Kidney (tissue), 13 donors: ENCODE measurements at regions not wholly inside any gene's neighbourhood (a gene's known extent, or its start where the extent isn't known, plus 50 kb on each side); places are given as distances from the start of the nearest gene placed in this dataset.

Source experiments
- DNase-seq, 5 donors: peaks; one replicate each; pipeline ENCODE4 v3.0.0-alpha.2; 2013 to 2020
- FAIRE-seq: peaks from 2 replicates; lab custom pipeline; 2012; peaks lifted over from hg19 to GRCh38; lab: Jason Lieb, UNC
- H3K27ac ChIP-seq, 2 donors: one replicate each; pipeline ENCODE4 v1.7.0; 2013; ENCODE audit warnings: low read depth in 2 of 2, low read length in 2 of 2, inconsistent platforms in 1 of 2
- H3K27me3 ChIP-seq: one replicate; pipeline ENCODE4 v1.7.1; 2013; ENCODE audit warnings: low read length, inconsistent platforms; ENCODE audit not compliant: control insufficient read depth, insufficient read depth
- H3K36me3 ChIP-seq, 3 donors: one replicate each; pipeline versions ENCODE4 v1.7.0 to v1.7.1; 2013; ENCODE audit warnings: low read length in 3 of 3, control low read depth in 1 of 3, inconsistent platforms in 1 of 3; ENCODE audit not compliant: insufficient read depth in 3 of 3, control insufficient read depth in 2 of 3
- H3K4me1 ChIP-seq, 3 donors: one replicate each; pipeline versions ENCODE4 v1.7.0 to v1.7.1; 2013; ENCODE audit warnings: low read length in 3 of 3, inconsistent platforms in 1 of 3, low read depth in 1 of 3; ENCODE audit not compliant: control insufficient read depth in 2 of 3, insufficient read depth in 2 of 3
- H3K4me3 ChIP-seq, 3 donors: one replicate each; pipeline versions ENCODE4 v1.7.0 to v1.8.1; 2013; ENCODE audit warnings: low read length in 3 of 3, control low read depth in 1 of 3, inconsistent platforms in 1 of 3
- H3K9ac ChIP-seq, 3 donors: one replicate each; pipeline versions ENCODE4 v1.7.0 to v1.7.1; 2013; ENCODE audit warnings: low read length in 3 of 3, control low read depth in 1 of 3, inconsistent platforms in 1 of 3
- H3K9me3 ChIP-seq, 3 donors: one replicate each; pipeline versions ENCODE4 v1.7.0 to v1.7.1; 2013; ENCODE audit warnings: low read length in 3 of 3, control low read depth in 1 of 3, inconsistent platforms in 1 of 3; ENCODE audit not compliant: control insufficient read depth in 2 of 3, insufficient read depth in 1 of 3
- intact Hi-C: fragments of 100-400 bp; cut with DNase I; formaldehyde crosslinking; loops from one replicate; pipeline ENCODE4 v1.11.1; 2022
- TF ChIP-seq, protein P1 (sequence below): IDR thresholded peaks from 3 replicates; pipeline ENCODE4 v1.5.1; 2012; ENCODE audit warnings: mild to moderate bottlenecking, moderate library complexity, borderline replicate concordance; ENCODE audit not compliant: insufficient read depth; ENCODE audit errors: extremely low read depth
- donor health status: control.
- donor health status: control.
- donor health status: control.
- donor health status: control.
- donor health status: control.
- donor health status: DM: yes; HTN: yes; CAD: no.
- donor health status: Normal renal cell carcinoma (clear cell type).

DNA sequence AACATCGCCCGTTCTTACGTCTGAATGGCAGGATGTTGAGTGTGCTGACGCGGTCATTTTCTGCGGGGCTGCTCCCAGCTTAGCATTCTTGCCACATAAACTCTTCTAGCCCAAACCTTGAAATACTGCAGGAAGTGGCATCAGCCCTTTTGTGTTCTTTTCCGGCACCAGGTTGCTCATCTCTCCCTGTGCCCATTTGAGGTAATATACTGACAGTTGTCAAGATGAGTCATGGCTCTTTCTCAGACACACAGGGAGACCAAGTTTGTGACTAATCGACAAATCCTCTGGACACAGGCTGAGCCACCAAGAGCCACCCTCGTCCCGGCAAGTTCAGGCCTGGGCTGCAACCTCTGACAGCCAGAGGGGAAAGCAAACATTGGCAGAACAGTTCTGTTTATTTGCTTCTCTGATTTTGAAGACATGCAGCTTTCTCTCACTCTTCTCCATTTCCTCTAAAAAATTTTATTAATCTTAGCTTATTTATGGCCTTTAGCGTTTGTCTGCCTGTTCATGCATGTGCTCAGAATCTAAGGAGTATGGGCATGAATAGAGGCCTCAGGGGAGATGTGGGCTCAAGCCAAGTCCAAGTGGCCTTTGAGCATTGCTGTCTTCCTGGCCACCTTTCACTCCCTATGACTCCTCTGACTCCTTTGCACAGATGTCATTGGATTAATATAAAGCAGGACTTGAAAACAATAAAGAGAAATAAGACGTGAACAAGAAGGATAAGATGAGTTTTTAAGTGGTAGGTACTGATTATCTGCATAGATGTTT is 328.2 kb upstream of the JAG1 start:
- DNase-seq: peak in 1 of 5 donors; percentile 84
- Histone ChIP-seq H3K27ac (peak overlapping the region; percentile 1 to 48), H3K9me3 (no peaks in the 10 kb centered on the region), H3K27me3 (no peaks in the 10 kb centered on the region), H3K4me1 (no peaks in the 10 kb centered on the region), H3K4me3 (no peak overlapping the region), H3K9ac (no peak overlapping the region), H3K36me3 (no peaks in the 10 kb centered on the region)
- intact Hi-C loops: no loop called here
- no peak for FAIRE-seq
- TF ChIP-seq, protein P1, sequence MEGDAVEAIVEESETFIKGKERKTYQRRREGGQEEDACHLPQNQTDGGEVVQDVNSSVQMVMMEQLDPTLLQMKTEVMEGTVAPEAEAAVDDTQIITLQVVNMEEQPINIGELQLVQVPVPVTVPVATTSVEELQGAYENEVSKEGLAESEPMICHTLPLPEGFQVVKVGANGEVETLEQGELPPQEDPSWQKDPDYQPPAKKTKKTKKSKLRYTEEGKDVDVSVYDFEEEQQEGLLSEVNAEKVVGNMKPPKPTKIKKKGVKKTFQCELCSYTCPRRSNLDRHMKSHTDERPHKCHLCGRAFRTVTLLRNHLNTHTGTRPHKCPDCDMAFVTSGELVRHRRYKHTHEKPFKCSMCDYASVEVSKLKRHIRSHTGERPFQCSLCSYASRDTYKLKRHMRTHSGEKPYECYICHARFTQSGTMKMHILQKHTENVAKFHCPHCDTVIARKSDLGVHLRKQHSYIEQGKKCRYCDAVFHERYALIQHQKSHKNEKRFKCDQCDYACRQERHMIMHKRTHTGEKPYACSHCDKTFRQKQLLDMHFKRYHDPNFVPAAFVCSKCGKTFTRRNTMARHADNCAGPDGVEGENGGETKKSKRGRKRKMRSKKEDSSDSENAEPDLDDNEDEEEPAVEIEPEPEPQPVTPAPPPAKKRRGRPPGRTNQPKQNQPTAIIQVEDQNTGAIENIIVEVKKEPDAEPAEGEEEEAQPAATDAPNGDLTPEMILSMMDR: no peak

DNA sequence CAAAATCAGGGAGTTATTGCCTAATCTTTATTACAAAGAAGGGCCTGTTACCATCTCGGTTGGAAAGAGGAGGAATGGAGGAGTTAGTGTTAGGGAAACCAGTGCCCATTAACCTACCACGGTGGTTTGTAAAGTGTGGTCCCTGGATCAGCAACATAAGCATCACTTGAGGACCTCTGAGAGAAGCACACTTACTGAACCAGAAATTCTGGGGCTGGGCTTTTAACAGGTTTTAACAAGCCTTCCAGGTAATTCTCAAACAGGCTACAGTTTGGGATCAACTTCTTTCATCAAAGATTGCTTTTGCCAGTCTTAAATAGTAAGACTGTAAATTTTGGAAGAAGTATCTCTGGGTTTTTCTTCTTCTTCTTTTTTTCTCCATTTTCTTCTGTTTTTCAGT is 329.5 kb upstream of the JAG1 start:
- no peak overlapping the region for H3K4me3 ChIP-seq
- FAIRE-seq: no peak
- intact Hi-C loops: no loop called here
- no peaks in the 10 kb centered on the region for H3K36me3 ChIP-seq
- H3K27ac ChIP-seq: no peak overlapping the region
- no peak overlapping the region for H3K9ac ChIP-seq
- TF ChIP-seq, protein P1: no peak
- DNase-seq: no peak
- no peaks in the 10 kb centered on the region for H3K9me3 ChIP-seq
- H3K27me3 ChIP-seq: no peaks in the 10 kb centered on the region
- H3K4me1 ChIP-seq: no peaks in the 10 kb centered on the region

DNA sequence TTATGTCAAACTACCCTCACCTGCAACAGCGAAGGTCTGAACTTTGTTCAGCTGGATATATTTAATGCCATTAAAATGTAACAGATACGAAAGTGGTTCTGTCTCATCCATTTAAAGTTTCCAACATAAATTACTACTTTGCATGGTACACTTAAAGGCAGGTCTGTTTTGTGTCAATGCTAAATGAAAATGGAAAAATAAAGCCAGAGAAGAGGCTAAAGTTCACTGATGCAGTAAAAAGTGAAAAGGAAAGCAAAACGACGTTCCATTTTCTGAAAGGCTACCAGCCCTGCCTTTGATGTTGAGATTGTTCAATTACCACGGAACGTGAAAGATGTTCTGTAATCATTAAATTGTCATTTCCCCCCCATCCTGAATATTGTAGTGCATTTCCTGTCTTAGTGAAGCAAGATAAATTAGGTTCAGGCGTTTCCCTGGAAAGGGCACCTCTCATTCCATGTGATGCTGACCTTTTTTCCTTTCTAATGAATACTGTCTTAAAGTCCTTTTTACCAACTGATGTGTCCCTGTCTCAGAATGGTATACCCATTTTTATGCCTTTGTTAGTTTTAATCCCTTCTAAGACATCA is 334.7 kb upstream of the JAG1 start:
- no peak for FAIRE-seq
- intact Hi-C loops: no loop called here
- Histone ChIP-seq H3K4me1 (no peaks in the 10 kb centered on the region), H3K4me3 (peak overlapping the region in 1 of 3 donors; percentile 31), H3K9me3 (no peaks in the 10 kb centered on the region), H3K27me3 (no peaks in the 10 kb centered on the region), H3K27ac (no peak overlapping the region), H3K36me3 (no peaks in the 10 kb centered on the region), H3K9ac (no peak overlapping the region)
- TF ChIP-seq, protein P1: no peak
- DNase-seq: peak in 1 of 5 donors; percentile 14
